Inflammatory macrophage treated with lipopolysaccharide for 4 hours (primary cell): ENCODE measurements at regions not wholly inside any gene's neighbourhood (a gene's known extent, or its start where the extent isn't known, plus 50 kb on each side); places are given as distances from the start of the nearest gene placed in this dataset.

Experiments
- DNase-seq: peaks from one replicate; pipeline ENCODE4 v3.0.0-alpha.2; 2020

DNA sequence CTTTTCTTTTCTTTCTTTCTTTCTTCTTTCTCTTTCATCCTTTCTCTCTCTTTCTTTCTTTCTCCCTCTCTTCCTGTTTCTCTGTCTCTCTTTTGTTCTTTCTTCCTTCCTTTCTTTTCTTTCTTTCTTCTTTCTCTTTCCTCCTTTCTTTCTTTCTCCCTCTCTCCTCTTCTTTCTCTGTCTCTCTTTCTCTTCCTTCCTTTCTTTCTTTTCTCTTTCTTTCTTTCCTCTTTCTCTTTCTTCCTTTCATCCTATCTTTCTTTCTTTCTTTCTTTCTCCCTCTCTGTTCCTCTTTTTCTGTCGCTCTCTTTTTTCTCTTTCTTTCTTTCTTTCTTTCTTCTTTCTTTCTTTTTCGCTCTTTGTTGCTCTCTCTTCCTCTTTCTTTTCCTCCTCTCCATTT is 1149.2 kb upstream of the AUTS2 start:
- DNase-seq, result no peak

DNA sequence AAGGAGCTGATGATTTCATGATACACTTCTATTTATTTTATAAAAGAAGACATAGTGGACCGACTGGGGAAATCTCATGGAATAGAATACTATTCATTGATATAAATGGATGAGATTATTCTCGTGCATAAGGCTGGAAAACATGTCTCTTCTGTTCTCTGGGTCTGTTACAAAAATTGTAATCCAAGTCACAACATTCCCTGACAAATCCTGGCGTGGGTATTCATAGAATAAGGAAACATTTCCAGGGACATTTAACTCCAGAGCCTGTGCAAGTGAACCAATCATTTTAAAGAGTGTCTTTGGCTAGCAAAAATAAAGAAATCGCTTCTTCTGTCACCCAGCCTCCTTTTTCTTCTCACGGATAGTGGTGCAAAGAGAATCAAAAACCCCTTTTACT is 1148.5 kb upstream of the AUTS2 start:
- DNase-seq, result no peak

DNA sequence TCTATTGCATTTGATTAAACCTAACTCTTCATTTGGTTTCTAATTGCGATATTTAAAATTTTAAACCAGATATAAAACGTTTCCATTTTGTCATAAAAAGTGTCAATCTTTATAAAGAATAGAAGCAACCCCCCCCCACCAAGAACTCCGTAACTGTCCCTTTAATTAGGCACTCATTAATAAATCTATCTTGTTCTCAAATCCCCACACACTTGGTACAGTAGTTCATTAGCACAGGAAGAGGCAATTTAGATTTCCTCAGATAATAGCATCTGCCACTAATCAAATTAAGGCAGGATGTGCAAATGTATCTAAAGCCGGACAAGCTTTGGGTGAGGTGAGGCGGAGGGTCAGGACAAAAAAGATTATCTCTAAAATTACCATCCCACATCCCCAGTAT is 1143.3 kb upstream of the AUTS2 start:
- DNase-seq, result no peak

DNA sequence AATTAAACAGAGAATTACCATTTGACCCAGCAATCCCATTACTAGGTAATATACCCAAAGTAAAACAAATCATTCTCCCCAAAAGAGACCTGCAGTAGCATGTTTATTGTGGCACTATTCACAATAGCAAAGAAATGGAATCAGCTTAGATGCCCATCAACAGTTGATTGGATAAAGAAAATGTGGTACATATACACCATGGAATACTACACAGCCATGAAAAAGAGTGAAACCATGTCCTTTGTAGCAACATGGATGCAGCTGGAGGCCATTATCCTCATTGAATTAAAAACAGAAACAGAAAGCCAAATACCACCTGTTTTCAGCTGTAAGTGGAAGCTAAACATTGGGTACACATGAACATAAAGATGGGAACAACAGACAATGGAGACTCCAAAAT is 1141.8 kb upstream of the AUTS2 start:
- DNase-seq, result no peak

DNA sequence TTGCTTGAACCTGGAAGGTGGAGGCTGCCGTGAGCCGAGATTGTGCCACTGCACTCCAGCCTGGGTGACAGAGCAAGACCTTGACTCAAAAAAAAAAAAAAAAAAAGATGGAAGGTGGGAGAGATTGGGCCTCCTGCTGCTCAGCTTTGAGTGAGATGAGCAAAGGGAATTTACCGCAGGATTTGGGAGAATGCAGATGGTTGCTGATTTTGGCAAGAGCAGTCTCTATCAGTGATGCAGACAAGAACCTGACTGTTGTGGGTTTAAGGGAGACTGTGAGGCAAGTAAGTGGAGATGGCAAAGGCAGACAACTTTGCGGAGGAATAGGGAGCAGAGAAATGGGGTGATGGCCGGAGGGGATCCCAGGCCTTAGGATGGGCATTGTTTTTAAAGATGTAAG is 1140.8 kb upstream of the AUTS2 start:
- no peak for DNase-seq

DNA sequence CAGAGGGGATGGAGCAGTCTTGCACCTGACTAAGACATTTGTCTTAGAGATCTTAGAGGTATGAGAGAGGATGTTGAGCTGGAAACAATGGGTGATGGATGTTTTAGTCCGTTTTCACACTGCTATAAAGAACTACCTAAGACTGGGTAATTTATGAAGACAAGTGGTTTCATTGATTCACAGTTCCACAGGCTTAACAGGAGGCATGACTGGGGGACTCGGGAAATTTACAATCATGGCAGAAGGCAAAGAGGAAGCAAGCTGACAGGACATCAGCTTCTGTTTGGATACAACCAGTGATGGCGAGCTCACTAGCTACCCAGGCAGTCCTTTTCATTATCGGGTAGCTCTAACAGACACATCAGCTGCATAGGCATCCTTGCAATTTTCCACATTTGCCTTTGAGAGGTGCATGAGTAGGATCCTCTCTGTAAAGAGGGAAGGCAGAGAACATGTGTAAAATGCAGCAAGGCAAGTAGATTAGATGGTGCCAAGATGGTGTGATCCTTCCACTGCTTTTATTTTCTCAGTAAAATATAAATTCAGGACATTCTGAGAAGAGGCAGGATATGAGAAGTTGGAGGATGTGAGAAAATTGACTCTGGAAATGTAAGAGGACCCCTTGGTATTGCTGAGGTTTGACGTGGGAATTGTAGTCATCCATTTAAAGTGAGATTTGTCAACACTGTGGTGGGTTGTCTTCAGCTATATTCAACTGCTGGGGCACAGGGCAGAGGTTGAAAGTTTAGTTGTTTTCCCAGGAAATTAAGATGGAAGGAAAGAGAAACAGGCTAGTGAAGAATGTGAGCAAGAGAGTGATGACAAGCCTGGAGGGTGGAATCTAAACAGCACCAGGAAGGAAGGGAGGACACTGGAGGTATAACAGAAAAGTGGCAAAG is 1140.0 kb upstream of the AUTS2 start:
- DNase-seq, result no peak

DNA sequence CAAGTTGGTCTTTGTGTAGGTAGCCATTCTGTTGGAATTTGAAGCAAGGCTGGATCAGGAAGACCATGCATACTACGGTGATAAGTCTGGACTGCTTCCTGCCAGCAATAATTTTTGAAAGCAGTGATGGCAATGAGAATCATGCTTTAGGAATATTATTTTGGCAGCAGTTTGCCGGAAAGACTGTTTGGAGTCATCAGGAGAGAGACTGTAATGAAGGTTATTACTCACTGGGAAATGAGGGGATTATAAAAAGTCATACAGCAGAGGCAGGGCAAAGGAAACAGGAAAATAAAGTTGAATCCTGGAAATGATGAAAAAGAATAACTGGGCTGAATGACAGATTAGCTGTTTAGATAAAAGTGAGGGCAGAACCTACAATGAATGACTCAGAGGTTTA is 1136.8 kb upstream of the AUTS2 start:
- no peak for DNase-seq

DNA sequence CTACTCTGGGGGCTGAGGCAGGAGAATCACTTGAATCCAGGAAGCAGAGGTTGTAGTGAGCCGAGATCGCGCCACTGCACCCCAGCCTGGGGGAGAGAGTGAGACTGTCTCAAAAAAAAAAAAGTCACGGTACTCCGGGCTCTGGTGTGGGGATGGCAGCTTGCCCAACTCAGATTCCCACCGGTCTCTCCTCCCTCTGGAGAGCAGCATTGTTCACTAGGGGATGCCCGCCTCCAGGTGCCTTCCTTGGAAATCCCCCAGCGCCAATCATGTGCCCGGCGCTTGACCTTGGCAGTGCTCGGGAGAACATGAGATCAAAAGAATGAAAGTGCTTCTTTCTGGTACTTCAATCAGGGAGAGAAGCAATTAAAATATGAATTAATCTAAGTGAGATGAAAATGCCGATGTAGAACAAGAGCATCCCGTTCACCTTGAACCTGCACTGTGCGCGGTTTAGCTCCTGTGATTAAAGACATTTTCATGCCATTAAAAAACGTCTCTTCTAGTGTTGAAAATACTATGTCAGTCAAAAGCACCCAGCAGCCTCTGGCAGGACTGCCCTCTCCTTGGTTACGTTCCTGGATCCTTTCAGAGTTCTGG is 1127.3 kb upstream of the AUTS2 start:
- DNase-seq, result no peak

DNA sequence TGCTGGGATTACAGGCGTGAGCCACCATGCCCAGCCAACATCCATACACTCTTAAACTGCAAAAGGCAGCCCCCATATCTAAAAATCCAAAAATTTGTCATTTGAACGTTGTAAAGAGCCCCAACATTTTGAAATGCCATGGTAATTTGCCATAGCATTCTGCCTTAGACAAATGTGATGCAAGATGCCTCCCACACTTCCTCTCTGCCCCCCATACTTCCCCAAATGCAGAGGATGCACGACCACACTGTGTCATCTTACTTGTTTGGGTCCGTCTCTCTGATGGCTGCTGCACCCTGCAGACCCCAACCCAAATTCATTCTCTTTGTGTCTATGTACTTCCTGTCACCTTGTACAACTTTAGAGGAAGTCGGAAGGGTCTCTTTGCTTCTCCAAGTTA is 1125.6 kb upstream of the AUTS2 start:
- DNase-seq, result no peak

DNA sequence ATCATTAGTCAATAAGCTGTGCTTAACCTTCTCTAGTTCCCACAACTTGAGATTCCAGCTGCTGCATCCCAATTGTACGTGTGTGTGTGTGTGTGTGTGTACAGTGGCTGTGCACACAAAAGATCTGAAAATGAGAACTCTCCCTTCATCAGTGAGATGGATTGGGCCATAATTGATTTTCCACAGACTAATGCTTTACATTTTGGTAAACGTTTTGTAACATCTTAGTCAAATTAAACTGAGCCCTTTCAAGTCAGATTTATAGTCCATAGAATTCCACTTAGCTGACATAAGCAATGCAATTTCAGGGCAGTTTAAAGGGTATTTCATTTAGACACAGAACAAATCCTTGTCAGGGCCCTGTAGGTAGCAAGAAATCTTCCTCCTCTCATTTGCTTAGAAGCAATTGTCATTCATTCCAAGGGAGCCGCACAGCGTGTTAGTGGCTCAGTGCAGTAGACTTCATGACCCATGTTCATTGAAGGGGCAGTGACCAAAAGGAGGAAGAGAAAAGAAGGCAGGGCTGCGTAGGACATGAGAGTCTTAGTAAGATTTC is 1123.5 kb upstream of the AUTS2 start:
- DNase-seq, result no peak

DNA sequence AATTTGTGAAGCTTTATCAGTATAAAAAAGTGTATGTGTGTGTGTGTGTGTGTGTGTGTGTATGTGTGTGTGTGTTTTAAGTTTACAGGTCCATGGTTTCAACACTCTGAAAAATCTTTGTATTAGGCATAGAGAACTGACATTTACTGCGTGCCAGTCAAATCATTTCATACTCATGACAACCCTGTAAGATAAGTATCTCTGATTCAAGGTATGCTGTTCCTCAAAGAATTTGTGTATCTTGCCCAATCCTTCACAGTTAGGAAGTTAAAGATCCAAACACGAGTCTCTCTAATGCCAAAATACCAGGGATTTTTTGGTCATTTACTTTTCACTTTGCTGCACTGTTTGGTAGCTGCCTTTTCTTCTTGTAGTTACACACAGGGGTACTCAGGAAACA is 1121.3 kb upstream of the AUTS2 start:
- no peak for DNase-seq

DNA sequence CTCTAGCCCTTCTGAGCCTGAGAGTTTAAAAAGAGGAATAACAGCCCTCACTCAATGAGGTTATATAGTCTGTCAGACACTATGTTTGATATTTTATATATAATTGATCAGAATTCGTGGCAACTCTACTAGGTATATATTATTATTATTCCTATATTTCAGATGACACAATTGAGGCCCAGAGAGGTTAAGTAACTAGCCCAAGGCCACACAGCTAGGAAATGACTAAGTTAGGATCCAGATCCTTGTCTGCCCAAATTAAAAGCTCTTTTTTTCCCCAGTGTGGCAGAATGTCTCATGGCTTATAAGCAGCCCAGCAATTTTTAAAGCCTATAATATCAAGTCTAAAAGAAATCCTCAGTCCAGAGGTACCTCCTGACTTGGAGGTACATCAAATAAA is 1119.9 kb upstream of the AUTS2 start:
- no peak for DNase-seq

DNA sequence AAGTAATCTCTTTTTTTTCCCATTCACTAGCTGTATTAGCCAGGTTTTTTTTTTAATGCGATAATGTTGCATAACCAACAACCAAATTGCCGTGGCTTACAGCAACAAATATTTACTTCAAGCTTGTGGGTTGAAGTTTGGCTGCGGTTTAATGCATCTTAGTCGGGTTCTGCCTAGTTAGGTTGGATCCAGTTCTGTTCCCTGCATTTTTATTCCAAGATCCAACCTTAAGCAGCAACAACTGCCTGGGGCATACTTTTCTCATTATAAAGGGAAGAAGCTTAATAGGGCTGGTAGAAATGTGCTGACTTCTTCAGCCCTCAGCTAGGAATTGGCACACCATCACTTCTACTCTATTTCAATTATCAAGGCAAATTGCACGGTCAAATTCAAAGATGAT is 1115.5 kb upstream of the AUTS2 start:
- no peak for DNase-seq

DNA sequence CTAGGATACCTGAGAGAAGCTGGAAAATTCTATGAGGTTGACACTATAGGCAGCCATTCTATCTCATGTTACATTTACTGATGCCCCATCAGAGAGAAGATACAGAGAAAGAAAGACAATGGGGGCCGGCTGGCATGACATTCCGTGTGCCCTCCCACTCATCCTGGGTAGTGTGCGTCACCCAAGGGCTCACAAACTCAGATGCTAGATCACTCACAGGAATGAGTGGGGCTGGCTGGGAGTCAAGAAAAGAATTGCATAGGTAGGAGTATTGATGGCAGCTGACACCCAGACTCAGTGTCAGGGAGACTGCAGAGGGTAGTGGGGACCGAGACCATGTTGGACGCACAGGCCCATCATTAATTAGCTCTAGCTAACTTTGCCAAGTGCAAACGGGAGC is 1113.5 kb upstream of the AUTS2 start:
- no peak for DNase-seq

DNA sequence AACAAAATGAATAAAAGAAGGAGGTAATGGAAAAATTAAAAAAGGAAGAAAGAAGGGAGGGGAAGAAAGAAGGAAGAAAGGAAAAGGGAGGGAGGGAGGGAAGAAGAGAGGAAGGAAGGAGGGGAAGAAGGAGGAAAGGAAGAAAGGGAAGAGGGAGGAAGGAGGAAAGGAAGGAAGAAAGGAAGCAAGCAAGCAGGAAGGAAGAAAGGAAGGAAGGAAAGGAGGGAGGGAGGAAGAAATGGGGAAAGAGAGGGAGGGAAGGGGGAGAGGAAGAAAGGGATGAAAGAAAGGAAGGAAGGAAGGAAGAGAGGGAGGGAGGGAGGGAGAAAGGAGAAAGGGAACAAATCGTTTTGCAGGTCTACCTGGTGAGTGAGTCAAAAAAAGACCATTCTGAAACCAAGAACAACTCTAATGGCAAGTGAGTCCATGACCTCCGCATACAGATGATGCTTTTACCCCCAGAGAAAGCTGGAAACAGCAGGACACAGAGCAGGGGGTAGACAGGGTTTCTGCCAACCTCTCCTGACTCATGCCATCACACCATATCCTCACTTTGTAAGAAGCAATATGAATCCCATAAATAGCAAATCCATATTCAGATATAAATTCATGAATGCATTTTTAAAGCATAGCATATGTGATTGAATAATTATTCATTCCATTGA is 1112.9 kb upstream of the AUTS2 start:
- DNase-seq, result no peak

DNA sequence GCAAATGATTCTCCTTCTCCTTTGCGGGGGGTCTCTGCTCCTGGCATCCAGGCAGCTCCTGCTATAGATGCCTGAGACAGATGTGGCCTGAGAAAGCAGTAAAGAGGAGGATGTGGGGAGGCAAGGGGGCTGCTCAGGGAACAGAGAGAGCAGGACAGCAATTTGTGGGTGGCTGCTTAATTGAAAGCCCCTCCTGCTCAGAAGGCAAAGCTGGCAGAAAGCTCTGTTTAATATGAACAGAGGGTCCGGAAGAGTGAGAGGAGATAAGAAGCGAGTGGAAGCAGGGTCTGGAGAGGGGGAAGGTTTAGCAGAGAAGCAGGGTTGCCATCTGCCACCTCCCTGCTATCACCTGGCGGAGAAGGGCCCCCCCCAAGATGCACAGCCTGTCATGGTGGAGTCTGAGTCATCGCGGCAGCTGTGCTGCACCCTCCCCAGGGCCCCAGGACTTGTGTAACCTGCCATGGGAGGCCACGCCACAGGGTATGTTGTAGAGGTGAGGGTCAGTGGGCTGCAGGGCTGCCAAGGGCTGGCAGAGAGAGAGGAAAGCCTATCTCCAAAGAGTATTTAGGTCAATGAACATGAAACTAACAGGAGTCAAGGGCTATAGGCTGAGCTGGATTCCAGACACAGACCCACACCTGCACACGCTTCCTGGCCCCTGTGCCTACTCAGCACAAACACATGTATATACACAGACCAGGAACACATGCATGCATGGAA is 1109.8 kb upstream of the AUTS2 start:
- no peak for DNase-seq

DNA sequence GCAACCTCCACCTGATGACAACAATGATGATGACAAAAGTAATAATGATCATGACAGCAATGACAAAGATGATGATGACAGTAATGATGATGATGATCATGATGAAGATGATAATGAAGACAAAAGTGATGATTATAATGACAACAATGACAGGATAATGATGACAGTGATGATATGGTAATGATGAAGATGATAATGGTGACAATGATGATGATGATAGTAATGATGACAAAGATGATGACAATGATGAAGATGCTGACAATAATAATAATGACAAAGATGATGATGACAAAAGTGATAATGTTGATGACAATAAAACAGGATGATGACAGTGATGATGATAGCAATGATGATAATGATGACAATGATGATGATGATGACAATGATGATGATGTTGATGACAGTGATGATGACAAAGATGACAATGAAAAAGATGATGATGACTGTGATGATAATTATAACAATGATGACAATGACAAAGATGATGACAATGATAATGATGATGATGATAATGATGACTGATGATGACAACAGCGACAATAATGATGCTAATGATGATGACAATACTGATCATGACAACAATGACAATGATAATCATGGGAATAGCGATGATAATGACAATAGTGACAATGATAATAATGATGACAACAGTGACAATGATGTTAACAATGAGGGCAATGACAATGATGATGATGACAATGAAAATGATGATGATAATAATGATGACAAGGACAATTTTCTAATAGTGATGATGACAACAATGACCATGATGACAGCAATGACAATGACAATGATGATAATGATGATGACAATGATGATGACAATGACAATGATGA is 1106.5 kb upstream of the AUTS2 start:
- DNase-seq, result no peak

DNA sequence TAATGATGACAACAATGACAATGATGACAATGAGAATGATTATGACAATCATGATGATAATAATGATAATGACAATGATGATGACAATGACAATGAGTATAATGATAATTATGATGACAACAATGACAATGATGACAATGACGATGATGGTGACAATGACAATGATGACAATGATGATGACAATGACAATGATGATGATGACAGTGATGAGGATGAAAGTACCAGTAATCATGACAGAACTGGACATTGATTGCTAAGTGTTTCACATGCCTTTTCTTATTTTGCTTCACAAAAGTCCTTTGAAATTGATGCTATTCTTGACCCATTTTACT is 1106.0 kb upstream of the AUTS2 start:
- DNase-seq, result no peak

DNA sequence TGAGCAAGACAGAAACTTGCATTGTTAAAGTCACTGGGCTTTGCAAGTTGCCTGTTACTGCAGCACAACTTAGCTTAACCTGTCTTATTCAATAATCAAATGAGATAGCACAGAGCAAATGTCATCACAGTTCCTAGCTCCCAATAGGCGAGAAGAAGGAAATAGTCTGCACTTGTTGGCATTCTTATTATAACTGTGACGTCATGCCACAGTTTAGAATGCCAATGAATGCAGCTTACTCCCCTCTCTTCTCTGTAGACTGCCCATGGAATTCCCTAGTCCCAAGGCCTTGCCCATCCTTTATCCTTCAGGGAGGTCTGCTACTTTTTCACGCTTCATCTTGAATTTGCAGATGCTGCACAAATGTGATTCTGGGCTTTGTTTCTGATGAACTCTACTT is 1094.9 kb upstream of the AUTS2 start:
- no peak for DNase-seq

DNA sequence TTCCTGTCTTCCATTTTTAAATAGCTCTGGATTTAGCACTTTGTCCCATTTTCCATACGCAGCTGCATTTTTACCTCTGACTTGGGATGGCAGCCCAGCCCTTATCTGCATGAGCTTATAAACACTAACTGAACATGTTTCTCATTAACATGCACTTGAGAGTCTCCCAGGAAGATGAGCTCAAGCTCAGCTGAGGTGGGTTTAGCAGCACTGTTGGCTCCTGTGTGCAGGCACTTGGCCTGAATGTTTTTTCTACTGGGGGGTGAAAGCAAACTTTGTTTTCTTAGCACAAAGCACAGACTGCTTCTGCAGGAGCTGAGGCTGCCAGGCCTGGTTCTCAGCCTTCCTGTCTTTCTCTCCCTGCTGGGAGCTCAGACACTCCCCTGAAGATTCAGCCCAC is 1093.6 kb upstream of the AUTS2 start:
- DNase-seq, result no peak

DNA sequence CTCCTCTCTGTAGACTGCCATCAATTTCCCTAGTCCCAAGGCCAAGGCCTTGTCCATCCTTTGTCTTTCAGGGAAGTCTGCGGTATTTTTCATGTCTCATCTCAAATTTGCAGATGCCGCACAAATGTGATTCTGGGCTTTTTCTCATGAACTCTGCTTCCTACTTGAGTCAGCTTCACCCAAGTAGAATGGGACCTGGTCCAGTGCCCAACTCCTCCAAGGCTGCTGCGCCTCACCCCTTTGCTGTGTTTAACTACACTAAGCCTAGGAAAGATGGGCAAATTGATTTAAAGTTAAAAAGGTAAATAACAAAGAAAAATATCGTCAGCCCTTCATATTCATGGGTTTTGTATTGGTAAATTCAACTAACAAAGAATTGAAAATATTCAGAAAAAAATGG is 1092.6 kb upstream of the AUTS2 start:
- DNase-seq, result no peak

DNA sequence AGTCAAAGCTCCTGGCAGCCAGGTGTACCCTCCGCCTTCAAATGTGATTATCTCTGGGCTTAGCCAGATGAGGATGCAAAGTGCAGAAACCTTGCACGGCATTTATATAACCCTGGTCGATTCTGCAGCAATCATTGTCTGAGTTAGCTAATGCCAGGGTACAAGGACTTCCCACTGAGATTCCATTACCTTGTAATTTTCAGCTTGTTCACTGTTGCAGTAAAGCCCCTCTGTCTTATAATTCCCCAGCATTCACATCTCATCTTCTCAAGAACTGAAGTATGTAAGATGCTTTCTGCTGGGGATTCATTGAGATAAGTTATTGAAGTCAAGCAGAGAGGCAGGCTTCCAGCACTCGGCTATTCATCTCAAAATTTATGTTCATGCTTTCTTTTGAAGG is 1090.6 kb upstream of the AUTS2 start:
- DNase-seq, result no peak

DNA sequence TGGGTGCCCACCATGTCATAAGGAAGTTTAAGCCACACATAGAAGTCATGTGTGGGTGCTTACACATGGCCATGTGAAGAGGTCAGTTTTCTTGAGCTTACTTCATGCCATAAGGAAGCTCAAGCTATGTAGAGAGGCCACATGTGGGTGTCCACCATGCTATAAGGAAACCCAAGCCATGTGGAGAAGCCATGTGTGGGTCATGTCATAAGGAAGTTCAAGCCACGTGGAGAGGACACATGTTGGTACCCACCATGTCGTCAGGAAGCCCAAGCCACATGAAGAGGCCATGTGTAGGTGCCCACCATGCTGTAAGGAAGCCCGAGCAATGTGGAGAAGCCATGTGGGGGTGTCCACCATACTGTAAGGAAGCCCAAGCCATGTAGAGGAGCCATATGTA is 1089.2 kb upstream of the AUTS2 start:
- DNase-seq, result no peak
